OCI-LY3 (cell line): ENCODE measurements at regions not wholly inside any gene's neighbourhood (a gene's known extent, or its start where the extent isn't known, plus 50 kb on each side); places are given as distances from the start of the nearest gene placed in this dataset.

ENCODE experiments used
- H2AFZ ChIP-seq: fragments of 200-600, 300-600 bp; shearing (Covaris generic); 2 replicates; pipeline ENCODE4 v1.6.0; 2014; ENCODE audit warnings: antibody characterized with exemption, low read depth, low read length
- H3K27ac ChIP-seq: fragments of 200-600, 300-600 bp; sonication (generic); 2 replicates; pipeline ENCODE4 v1.5.1; 2014; ENCODE audit warnings: mild to moderate bottlenecking, low read length, moderate library complexity, mixed read lengths
- H3K27me3 ChIP-seq: fragments of 200-600, 300-600 bp; sonication (generic); 2 replicates; pipeline ENCODE4 v1.6.1; 2014; ENCODE audit warnings: low read depth, low read length, mixed read lengths
- H3K36me3 ChIP-seq: fragments of 200-600, 300-600 bp; sonication (generic); replicated peaks from 2 replicates; pipeline ENCODE3; 2014; ENCODE audit warnings: low read depth, low read length, mixed read lengths
- H3K4me1 ChIP-seq: fragments of 300-600, 200-600 bp; sonication (generic); 2 replicates; pipeline ENCODE4 v1.6.1; 2014; ENCODE audit warnings: low read length, mixed read lengths
- H3K4me2 ChIP-seq: fragments of 200-600, 300-600 bp; sonication (generic); 2 replicates; pipeline ENCODE4 v1.6.1; 2014; ENCODE audit warnings: low read length, mixed read lengths
- H3K4me3 ChIP-seq: fragments of 300-600, 200-600 bp; sonication (generic); 2 replicates; pipeline ENCODE4 v1.5.1; 2014; ENCODE audit warnings: antibody characterized with exemption, mild to moderate bottlenecking, low read length, moderate library complexity
- H3K79me2 ChIP-seq: fragments of 300-600, 200-600 bp; shearing (Covaris generic); 2 replicates; pipeline ENCODE4 v1.6.1; 2014; ENCODE audit warnings: mild to moderate bottlenecking, low read length, mixed read lengths
- H3K9ac ChIP-seq: fragments of 300-600, 200-600 bp; shearing (Covaris generic); 2 replicates; pipeline ENCODE4 v1.6.0; 2014; ENCODE audit warnings: mild to moderate bottlenecking, low read length, moderate library complexity
- H3K9me3 ChIP-seq: fragments of 200-600, 300-600 bp; shearing (Covaris generic); 2 replicates; pipeline ENCODE4 v1.6.1; 2014; ENCODE audit warnings: low read length, mixed read lengths; ENCODE audit not compliant: insufficient read depth
- H4K20me1 ChIP-seq: fragments of 200-600, 300-600 bp; sonication (generic); 2 replicates; pipeline ENCODE4 v1.6.1; 2016; ENCODE audit warnings: low read length, mixed read lengths; ENCODE audit not compliant: insufficient read depth
- EZH2phosphoT487 ChIP-seq: fragments of 200-600 bp; shearing (Covaris generic); IDR thresholded peaks from 2 replicates; pipeline ENCODE4 v1.6.1; 2018; ENCODE audit warnings: antibody characterized with exemption, mixed run types, low read depth
- TF ChIP-seq, protein P1 (sequence below): fragments of 200-600, 300-600 bp; sonication (generic); IDR thresholded peaks from 2 replicates; pipeline ENCODE4 v1.5.1; 2014; ENCODE audit warnings: antibody characterized with exemption, low read length, low read depth

- no peak overlapping the region for H3K4me3 ChIP-seq
- no peaks in the 10 kb centered on the region for H4K20me1 ChIP-seq
- no peak overlapping the region for H3K27ac ChIP-seq
- H3K27me3 ChIP-seq = peaks cover 40% of the 10 kb centered on the region
- TF ChIP-seq, protein P1, sequence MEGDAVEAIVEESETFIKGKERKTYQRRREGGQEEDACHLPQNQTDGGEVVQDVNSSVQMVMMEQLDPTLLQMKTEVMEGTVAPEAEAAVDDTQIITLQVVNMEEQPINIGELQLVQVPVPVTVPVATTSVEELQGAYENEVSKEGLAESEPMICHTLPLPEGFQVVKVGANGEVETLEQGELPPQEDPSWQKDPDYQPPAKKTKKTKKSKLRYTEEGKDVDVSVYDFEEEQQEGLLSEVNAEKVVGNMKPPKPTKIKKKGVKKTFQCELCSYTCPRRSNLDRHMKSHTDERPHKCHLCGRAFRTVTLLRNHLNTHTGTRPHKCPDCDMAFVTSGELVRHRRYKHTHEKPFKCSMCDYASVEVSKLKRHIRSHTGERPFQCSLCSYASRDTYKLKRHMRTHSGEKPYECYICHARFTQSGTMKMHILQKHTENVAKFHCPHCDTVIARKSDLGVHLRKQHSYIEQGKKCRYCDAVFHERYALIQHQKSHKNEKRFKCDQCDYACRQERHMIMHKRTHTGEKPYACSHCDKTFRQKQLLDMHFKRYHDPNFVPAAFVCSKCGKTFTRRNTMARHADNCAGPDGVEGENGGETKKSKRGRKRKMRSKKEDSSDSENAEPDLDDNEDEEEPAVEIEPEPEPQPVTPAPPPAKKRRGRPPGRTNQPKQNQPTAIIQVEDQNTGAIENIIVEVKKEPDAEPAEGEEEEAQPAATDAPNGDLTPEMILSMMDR = no peak
- no peak for TF ChIP-seq EZH2phosphoT487
- no peaks in the 10 kb centered on the region for H3K36me3 ChIP-seq
- H3K4me2 ChIP-seq = no peak overlapping the region
- H3K79me2 ChIP-seq = no peaks in the 10 kb centered on the region
- no peak overlapping the region for H2AFZ ChIP-seq
- H3K9ac ChIP-seq = no peak overlapping the region
- H3K9me3 ChIP-seq = no peaks in the 10 kb centered on the region
- no peaks in the 10 kb centered on the region for H3K4me1 ChIP-seq
Observed at GRCh38 chr7:38112075-38112474, 66.0 kb upstream of the STARD3NL start.

- no peaks in the 10 kb centered on the region for H3K9me3 ChIP-seq
- H4K20me1 ChIP-seq = no peaks in the 10 kb centered on the region
- no peaks in the 10 kb centered on the region for H3K79me2 ChIP-seq
- H2AFZ ChIP-seq = no peak overlapping the region
- no peak overlapping the region for H3K4me3 ChIP-seq
- no peak overlapping the region for H3K9ac ChIP-seq
- no peaks in the 10 kb centered on the region for H3K36me3 ChIP-seq
- H3K4me1 ChIP-seq = no peaks in the 10 kb centered on the region
- no peak overlapping the region for H3K27ac ChIP-seq
- no peak for TF ChIP-seq EZH2phosphoT487
- TF ChIP-seq, protein P1 = no peak
- peaks cover 14% of the 10 kb centered on the region for H3K27me3 ChIP-seq
- no peak overlapping the region for H3K4me2 ChIP-seq
Observed at GRCh38 chr7:38120076-38120475, 58.0 kb upstream of the STARD3NL start.

GRCh38 chr7:38122501-38122900 is 55.5 kb upstream of the STARD3NL start:
- no peak overlapping the region for H2AFZ ChIP-seq
- H3K36me3 ChIP-seq = no peaks in the 10 kb centered on the region
- no peaks in the 10 kb centered on the region for H3K9me3 ChIP-seq
- no peak overlapping the region for H3K27ac ChIP-seq
- H3K27me3 ChIP-seq = peaks cover 2% of the 10 kb centered on the region
- H3K4me2 ChIP-seq = no peak overlapping the region
- H3K79me2 ChIP-seq = no peaks in the 10 kb centered on the region
- TF ChIP-seq, protein P1 = no peak
- TF ChIP-seq EZH2phosphoT487 = no peak
- no peak overlapping the region for H3K9ac ChIP-seq
- no peak overlapping the region for H3K4me3 ChIP-seq
- H3K4me1 ChIP-seq = no peaks in the 10 kb centered on the region
- no peaks in the 10 kb centered on the region for H4K20me1 ChIP-seq

GRCh38 chr7:38123494-38123893 is 54.6 kb upstream of the STARD3NL start:
- Histone ChIP-seq H3K27ac (no peak overlapping the region), H3K4me2 (no peak overlapping the region), H3K4me1 (no peaks in the 10 kb centered on the region), H3K36me3 (no peaks in the 10 kb centered on the region), H2AFZ (0 out of 2 replicates have a peak overlapping the region, but pooled peaks have one; percentile 33), H4K20me1 (no peaks in the 10 kb centered on the region), H3K79me2 (no peaks in the 10 kb centered on the region), H3K27me3 (no peaks in the 10 kb centered on the region), H3K9ac (no peak overlapping the region), H3K9me3 (no peaks in the 10 kb centered on the region), H3K4me3 (no peak overlapping the region)
- TF ChIP-seq EZH2phosphoT487 = no peak
- TF ChIP-seq, protein P1 = no peak
